PC-9 (cell line): ENCODE measurements at regions not wholly inside any gene's neighbourhood (a gene's known extent, or its start where the extent isn't known, plus 50 kb on each side); places are given as distances from the start of the nearest gene placed in this dataset.

Experiments
- BruUV-seq: library from RNA; stranded (reverse); fragments of 400-500 nt; replicated peaks from 2 replicates; lab custom pipeline; 2021; lab: Mats Ljungman, UMichigan
- CTCF ChIA-PET: fragments of 300-600 bp; sonication (Branson Sonifier 250); formaldehyde crosslinking; loops from one replicate; lab custom pipeline; 2022; ENCODE audit warnings: antibody characterized with exemption; lab: Charles Lee
- POLR2A ChIA-PET: fragments of 300-600 bp; sonication (Branson Sonifier 250); formaldehyde crosslinking; loops from one replicate; lab custom pipeline; 2022; ENCODE audit warnings: antibody characterized with exemption; ENCODE audit not compliant: unreplicated experiment; lab: Charles Lee
- DNase-seq, 2 experiments: peaks; one replicate each; pipeline versions ENCODE4 v3.0.0 to v3.0.0-alpha.2; 2015 to 2022; ENCODE audit warnings: mixed read lengths in 1 of 2
- H2AFZ ChIP-seq: fragments of 200-600 bp; sonication (generic); 2 replicates; pipeline ENCODE4 v1.8.1; 2017; ENCODE audit warnings: antibody characterized with exemption
- H3F3A ChIP-seq: fragments of 200-600 bp; sonication (generic); 2 replicates; pipeline ENCODE4 v1.8.1; 2017; ENCODE audit warnings: antibody characterized with exemption, mild to moderate bottlenecking, low read depth; ENCODE audit not compliant: insufficient read depth
- H3K27ac ChIP-seq: fragments of 200-600 bp; sonication (generic); 2 replicates; pipeline ENCODE4 v1.6.1; 2016; ENCODE audit warnings: mixed run types
- H3K27me3 ChIP-seq: fragments of 200-600 bp; sonication (generic); 2 replicates; pipeline ENCODE4 v1.6.1; 2016; ENCODE audit warnings: low read depth, mixed run types; ENCODE audit not compliant: insufficient read depth
- H3K36me3 ChIP-seq: fragments of 200-600 bp; sonication (generic); 2 replicates; pipeline ENCODE4 v1.6.1; 2016; ENCODE audit warnings: low read depth, mixed run types
- H3K4me1 ChIP-seq: fragments of 200-600 bp; sonication (generic); replicated peaks from 2 replicates; pipeline ENCODE4 v1.6.1; 2016; ENCODE audit warnings: mixed run types; ENCODE audit not compliant: insufficient read depth
- H3K4me2 ChIP-seq: fragments of 200-600 bp; sonication (generic); 2 replicates; pipeline ENCODE4 v1.6.1; 2017; ENCODE audit warnings: mixed run types
- H3K4me3 ChIP-seq: fragments of 200-600 bp; sonication (generic); 2 replicates; pipeline ENCODE4 v1.6.1; 2016; ENCODE audit warnings: mixed run types
- H3K79me2 ChIP-seq: fragments of 200-600 bp; sonication (generic); 2 replicates; pipeline ENCODE4 v1.6.1; 2017; ENCODE audit warnings: low read depth, mixed run types
- H3K9me2 ChIP-seq: fragments of 200-600 bp; sonication (generic); 2 replicates; pipeline ENCODE4 v1.8.1; 2017; ENCODE audit warnings: mild to moderate bottlenecking; ENCODE audit not compliant: insufficient read depth
- H3K9me3 ChIP-seq: fragments of 200-600 bp; sonication (generic); 2 replicates; pipeline ENCODE4 v1.8.1; 2016; ENCODE audit warnings: low read depth; ENCODE audit not compliant: insufficient read depth
- H4K20me1 ChIP-seq: fragments of 200-600 bp; sonication (generic); 2 replicates; pipeline ENCODE4 v1.8.1; 2017; ENCODE audit not compliant: insufficient read depth
- EZH2 ChIP-seq: fragments of 200-600 bp; sonication (generic); IDR thresholded peaks from 2 replicates; pipeline ENCODE4 v1.8.0; 2017; ENCODE audit warnings: antibody characterized with exemption, low read depth
- intact Hi-C: fragments of 100-400 bp; cut with micrococcal nuclease; formaldehyde crosslinking; loops from one replicate; pipeline ENCODE4 v1.10.0; 2022; ENCODE audit not compliant: unreplicated experiment
- TF ChIP-seq, protein P1 (sequence below): fragments of 200-600 bp; sonication (generic); conservative IDR thresholded peaks from 2 replicates; pipeline ENCODE4 v1.6.1; 2017; ENCODE audit warnings: mixed run types, antibody characterized with exemption, mild to moderate bottlenecking, moderate library complexity

DNA sequence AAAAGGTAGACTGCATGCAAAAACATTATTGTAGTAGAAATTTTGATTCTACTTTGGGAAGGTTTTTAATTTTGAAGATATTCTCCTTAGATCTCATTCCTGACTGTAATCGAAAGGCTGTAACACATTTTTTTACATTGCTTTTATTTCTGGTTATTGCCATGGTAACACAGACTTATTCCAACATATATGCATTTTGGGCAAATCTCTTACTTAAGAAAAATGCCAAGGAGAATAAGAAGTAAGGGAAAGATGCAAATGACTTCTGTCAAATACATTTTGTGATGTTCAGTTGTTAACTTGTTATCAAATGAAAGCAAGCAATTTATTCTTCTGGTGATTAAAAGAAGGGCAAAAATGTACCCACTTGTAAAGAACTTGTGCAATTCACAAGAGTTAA is 267.5 kb downstream of the AASDHPPT start:
- Histone ChIP-seq H3K27me3 (no peaks in the 10 kb centered on the region), H3K9me2 (no peaks in the 10 kb centered on the region), H2AFZ (no peak overlapping the region), H3K27ac (no peak overlapping the region), H3K4me3 (no peak overlapping the region), H4K20me1 (no peaks in the 10 kb centered on the region; the same call in 1 of the 2 replicates), H3K4me1 (no peaks in the 10 kb centered on the region), H3F3A (no peaks in the 10 kb centered on the region), H3K36me3 (no peaks in the 10 kb centered on the region), H3K4me2 (no peak overlapping the region), H3K9me3 (0 out of 2 replicates have a peak, but pooled peaks cover 2% of the 10 kb centered on the region), H3K79me2 (no peaks in the 10 kb centered on the region)
- ChIA-PET POLR2A (no interaction called here), CTCF (no interaction called here)
- intact Hi-C loops: no loop called here
- no TSS peak for BruUV-seq
- TF ChIP-seq, protein P1, sequence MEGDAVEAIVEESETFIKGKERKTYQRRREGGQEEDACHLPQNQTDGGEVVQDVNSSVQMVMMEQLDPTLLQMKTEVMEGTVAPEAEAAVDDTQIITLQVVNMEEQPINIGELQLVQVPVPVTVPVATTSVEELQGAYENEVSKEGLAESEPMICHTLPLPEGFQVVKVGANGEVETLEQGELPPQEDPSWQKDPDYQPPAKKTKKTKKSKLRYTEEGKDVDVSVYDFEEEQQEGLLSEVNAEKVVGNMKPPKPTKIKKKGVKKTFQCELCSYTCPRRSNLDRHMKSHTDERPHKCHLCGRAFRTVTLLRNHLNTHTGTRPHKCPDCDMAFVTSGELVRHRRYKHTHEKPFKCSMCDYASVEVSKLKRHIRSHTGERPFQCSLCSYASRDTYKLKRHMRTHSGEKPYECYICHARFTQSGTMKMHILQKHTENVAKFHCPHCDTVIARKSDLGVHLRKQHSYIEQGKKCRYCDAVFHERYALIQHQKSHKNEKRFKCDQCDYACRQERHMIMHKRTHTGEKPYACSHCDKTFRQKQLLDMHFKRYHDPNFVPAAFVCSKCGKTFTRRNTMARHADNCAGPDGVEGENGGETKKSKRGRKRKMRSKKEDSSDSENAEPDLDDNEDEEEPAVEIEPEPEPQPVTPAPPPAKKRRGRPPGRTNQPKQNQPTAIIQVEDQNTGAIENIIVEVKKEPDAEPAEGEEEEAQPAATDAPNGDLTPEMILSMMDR: no peak
- no peak for TF ChIP-seq EZH2
- DNase-seq: no peak

DNA sequence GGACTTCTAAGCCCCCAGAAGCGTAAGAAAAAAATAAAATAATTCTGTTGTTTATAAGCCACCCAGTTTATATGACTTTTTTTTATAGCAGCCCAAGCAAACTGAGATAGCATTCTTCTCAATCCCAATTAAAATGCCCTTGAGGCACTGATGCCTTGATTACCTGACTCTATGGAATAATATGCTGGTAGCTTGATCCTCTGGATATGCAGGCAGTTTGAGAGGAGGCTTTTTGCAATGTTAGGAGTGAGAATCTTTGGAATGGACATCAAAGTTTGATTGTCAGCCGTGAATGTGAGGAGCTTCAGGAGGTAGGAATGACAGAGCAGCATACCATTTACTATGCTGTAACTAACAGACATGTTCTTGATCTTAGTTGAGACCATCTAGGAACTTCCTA is 275.6 kb downstream of the AASDHPPT start:
- Histone ChIP-seq H3K9me3 (0 out of 2 replicates have a peak, but pooled peaks cover 3% of the 10 kb centered on the region), H2AFZ (no peak overlapping the region), H3K27me3 (no peaks in the 10 kb centered on the region), H3K4me2 (no peak overlapping the region), H3K27ac (no peak overlapping the region), H3F3A (no peaks in the 10 kb centered on the region), H3K4me1 (no peaks in the 10 kb centered on the region), H3K79me2 (no peaks in the 10 kb centered on the region), H3K4me3 (no peak overlapping the region), H3K36me3 (no peaks in the 10 kb centered on the region), H4K20me1 (no peaks in the 10 kb centered on the region), H3K9me2 (no peaks in the 10 kb centered on the region)
- BruUV-seq: no TSS peak
- TF ChIP-seq, protein P1: no peak
- no peak for TF ChIP-seq EZH2
- no peak for DNase-seq
- CTCF ChIA-PET: no interaction called here
- intact Hi-C loops: no loop called here
- POLR2A ChIA-PET: no interaction called here

DNA sequence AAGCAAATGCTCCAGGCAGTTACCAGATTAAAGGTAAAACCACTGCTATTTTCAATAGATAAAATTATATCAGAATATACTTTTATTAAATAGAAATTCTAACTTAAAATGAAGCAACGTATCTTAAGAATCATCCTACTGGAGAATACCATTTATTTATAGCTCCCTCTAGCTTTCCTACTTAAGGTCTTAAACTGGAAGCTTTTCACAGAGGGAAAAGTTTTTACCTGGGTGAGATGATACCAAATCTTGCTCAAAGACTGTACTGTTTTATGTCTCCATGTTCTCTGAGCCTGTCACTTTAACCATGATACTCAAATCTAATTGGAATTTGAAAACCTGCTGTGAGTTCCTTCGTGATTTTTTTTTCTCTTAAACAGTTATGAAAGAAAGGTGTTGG is 291.8 kb downstream of the AASDHPPT start:
- H3K79me2 ChIP-seq: no peaks in the 10 kb centered on the region
- intact Hi-C loops: loop anchor here (1.0 to 5.0 kb wide), 2 partner anchors 20 to 53 kb away; no protein-coding TSS in a partner anchor
- H2AFZ ChIP-seq: peak overlapping the region; percentile 68
- no peaks in the 10 kb centered on the region for H4K20me1 ChIP-seq
- H3K9me2 ChIP-seq: no peaks in the 10 kb centered on the region
- no TSS peak for BruUV-seq
- no peak overlapping the region for H3K4me3 ChIP-seq
- ChIA-PET POLR2A (no interaction called here), CTCF (no interaction called here)
- no peak for DNase-seq
- H3F3A ChIP-seq: peaks cover 16% of the 10 kb centered on the region; the same call in 1 of the 2 replicates
- peaks cover 21% of the 10 kb centered on the region for H3K4me1 ChIP-seq
- H3K27me3 ChIP-seq: no peaks in the 10 kb centered on the region
- no peaks in the 10 kb centered on the region for H3K36me3 ChIP-seq
- TF ChIP-seq, protein P1: no peak
- no peak for TF ChIP-seq EZH2
- H3K4me2 ChIP-seq: peak overlapping the region; percentile 24; the same call in 1 of the 2 replicates
- 0 out of 2 replicates have a peak, but pooled peaks cover 3% of the 10 kb centered on the region for H3K9me3 ChIP-seq
- H3K27ac ChIP-seq: peak overlapping the region; percentile 48
